ENCODE measurements at regions not wholly inside any gene's neighbourhood (a gene's known extent, or its start where the extent isn't known, plus 50 kb on each side); places are given as distances from the start of the nearest gene placed in this dataset.

DNA sequence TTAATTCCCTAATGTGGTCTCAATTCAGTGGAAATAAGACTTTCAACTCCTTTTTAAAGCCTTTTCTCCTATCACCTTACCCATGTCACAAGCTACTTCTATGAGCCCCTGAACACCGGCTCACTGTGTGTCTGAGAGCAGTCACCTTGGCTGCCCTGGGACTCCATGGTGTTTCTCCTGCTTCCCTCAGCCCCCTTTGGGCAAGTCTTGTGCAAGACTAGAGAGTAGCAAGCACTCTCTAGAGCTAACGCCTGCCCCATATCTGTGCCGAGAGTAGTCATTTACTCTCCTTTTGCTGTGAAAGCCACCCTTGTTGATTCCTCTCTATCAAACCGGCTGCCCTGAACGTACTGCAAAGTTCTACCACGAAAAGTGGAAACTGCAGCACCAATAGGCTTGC, 77.9 kb upstream of the DAB2 start:
- peak overlapping the region in 18 of 21 experiments; percentile 4 to 84 (median 63) for H3K27ac ChIP-seq
- no peak overlapping the region for H3K4me3 ChIP-seq

DNA sequence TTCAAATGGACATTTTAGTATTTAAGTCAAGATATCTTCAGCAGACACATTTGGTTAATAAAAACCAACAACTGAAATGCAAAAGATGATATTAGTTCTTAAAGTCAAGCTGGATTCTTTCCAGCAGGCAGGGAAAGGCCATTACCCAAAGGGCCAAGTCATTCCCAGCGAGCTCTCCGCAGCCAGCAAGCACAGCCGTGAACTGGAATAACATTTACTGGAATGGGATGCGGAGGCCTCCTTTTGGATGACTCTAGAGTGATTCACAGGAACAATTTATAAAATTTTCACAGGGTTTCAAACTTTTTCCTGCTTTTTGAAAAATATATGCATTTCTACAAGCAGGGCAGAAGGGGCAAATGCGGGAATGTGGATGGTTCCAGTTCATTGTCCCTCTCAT, 76.6 kb upstream of the DAB2 start:
- Histone ChIP-seq H3K27ac (peak overlapping the region in 12 of 21 experiments; percentile 4 to 84 (median 66)), H3K4me3 (no peak overlapping the region)

DNA sequence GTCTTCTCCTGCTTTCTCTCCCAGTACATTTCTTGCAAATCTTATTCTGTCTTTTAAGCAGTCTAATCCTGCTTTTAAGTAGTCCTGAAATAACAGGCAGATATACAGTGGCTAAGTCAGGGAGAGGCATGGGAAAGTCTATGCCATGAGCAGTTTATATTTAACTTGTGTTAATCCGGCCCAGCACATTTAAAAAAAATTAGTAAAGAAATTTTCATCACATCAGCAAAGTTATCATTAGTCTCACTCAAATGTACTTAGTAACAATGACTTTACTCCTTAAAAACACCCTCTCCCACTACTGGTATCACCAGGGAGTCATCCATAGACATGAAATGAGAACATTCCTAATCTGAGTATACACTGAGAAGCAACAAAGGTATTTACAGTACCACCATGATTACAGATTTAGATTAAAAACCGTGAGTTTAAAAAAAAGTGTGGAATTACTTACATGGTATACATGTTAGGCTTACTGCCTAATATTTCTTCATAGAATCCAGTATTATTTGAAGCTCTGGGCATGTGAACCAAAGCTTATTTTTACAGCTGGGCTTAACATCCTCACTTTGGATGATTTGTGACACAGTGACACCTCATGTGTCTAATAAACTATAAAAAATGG, 75.9 kb upstream of the DAB2 start:
- H3K27ac ChIP-seq: peak overlapping the region in 7 of 21 experiments; percentile 15 to 84 (median 31)

DNA sequence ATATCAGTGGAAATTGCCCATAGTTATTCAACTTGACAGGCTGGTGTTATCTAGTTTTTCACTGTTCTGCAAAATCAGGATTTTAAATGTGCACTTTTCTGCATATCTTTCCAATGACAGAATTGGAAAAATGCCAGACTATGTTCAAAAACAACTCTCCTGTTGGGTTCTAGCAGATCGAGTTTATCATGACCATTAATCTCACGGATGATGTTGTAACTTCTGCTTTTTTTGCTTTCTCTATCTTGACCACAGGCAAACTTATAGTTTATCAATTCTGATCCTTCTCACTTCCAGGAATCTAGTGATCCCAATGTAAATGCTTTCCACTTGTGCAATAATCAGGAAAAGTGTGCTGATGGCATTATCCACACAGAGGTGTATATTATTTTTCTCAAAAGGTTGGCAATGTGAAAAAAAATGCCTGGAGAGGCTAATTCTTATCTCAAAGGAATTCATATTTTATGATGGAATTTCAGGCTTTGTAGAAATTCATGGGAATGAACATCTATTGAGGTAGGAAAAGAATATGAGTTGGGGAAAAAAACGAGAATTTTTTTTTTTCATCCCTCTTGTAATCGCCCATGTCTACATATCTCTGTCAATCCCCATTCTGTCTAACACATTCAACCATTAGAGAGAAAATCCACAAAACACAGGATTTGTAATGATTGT, 73.6 kb upstream of the DAB2 start:
- Histone ChIP-seq H3K27ac (no peak overlapping the region), H3K4me3 (no peak overlapping the region)

More for the DNA sequence above, 75.9 kb upstream of the DAB2 start:
- no peak overlapping the region for H3K4me3 ChIP-seq

DNA sequence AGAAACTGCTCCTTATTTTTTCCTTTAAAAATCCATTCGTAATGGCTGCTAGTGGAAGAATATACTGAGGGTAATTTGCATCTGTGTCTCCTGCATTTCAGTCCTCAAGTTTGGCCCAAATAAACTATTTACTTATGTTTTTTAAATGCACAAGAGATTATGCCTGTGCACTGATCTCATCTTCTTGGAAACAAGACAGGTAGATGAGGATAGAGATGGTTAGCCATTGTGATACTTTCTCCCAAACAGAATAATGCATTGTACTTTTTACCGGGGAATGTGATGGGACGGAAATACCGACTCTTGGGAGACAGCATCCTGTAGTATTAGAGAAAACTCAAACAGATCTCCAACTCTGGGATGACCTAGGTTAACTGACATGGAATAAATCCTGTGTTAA, 72.5 kb upstream of the DAB2 start:
- H3K27ac ChIP-seq: no peak overlapping the region

DNA sequence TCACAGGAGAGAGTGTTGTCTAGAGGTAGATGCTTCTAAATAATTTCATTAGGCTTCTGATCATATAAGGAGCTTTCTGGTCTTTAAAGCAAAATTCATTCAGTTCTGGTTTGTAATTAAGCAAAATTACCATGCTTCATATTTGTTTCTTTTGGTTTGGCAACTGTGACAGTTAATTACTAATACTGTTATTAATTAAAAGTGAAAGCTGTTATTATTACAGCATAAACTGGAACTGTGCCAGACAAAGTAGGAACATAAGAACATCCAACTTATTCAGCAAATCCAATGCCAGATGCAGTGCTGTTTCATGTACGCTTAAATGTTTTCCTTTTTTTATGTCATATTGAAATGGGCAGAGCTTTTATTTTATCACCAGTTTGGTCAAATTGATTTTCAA, 70.4 kb upstream of the DAB2 start:
- Histone ChIP-seq H3K27ac (peak overlapping the region in 4 of 21 experiments; percentile 1 to 20 (median 10)), H3K4me3 (no peak overlapping the region)

More for the DNA sequence above, 72.5 kb upstream of the DAB2 start:
- H3K4me3 ChIP-seq: no peak overlapping the region

DNA sequence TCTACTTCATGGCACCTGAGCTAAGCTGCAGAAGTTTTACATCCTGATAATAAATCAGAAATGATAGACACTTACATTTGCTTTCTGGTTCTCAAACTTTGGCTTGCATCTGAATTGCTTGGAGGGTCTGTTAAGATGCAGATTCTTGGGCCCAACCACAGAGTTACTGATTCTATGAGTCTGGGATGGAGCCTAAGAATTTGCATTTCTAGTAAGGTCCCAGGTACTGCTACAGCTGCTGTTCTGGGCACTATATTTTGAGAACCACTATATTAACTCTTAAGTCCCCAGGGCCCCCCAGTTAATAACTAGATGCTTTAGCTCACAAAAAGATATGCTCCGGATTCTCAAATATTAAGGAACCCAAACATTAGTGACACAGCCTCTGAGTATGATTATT, 69.8 kb upstream of the DAB2 start:
- H3K27ac ChIP-seq: peak overlapping the region in 5 of 21 experiments; percentile 1 to 52 (median 17)
- no peak overlapping the region for H3K4me3 ChIP-seq

DNA sequence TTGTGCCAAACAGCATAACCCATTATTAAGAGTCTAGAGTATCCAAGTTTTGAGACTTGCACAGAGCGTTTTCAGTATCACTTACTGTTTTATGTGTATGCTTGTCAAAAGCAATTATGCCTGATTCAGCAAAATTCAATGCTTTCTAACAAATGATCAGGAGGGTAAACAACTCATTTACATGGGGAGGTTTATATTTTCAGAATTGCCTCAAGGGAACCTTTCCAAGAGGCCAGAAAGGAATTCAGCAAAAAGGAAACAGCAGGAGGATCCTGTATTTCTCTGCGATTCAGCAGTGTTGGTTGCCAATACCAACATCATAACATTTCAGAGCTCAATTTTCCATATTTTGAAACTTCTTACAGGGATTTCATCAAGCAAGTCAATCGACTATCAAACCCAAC, 69.3 kb upstream of the DAB2 start:
- Histone ChIP-seq H3K4me3 (no peak overlapping the region), H3K27ac (peak overlapping the region in 5 of 21 experiments; percentile 5 to 52 (median 20))

DNA sequence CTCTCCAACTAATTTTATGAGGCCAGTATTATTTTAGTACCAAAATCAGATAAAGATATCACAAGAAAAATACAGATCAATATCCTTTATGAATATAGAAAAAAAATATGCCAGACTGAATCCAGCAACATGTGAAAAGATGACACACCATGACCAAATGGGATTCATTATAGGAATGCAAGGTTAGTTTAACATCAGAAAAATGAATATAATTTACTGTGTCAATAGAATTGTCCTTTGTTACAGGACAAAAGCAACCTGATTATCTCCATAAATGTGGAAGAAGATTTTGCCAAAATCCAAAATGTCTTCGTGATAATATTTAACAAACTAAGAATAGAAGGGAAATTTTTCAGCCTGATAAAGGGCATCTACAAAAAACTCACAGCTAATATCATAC, 66.4 kb upstream of the DAB2 start:
- Histone ChIP-seq H3K27ac (no peak overlapping the region), H3K4me3 (no peak overlapping the region)

DNA sequence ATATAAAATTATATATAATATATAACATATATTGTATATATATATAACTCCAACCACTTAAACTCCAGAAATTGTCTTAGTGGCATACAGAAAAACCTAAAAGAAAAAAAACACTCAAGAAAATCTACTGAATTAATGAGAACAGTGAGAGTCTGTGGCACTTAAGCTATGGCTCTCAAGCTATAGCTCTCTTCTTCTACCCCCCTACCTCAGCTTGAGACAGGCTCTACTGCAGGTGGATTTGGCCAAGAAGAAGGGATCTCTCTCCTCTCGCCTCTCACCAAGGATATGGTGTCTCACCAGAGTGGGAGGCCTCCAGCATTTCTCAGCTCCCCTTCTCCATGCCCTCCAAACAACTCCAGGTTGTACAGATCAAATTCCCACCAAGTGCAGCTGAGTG, 64.5 kb upstream of the DAB2 start:
- H3K27ac ChIP-seq: no peak overlapping the region
- no peak overlapping the region for H3K4me3 ChIP-seq

DNA sequence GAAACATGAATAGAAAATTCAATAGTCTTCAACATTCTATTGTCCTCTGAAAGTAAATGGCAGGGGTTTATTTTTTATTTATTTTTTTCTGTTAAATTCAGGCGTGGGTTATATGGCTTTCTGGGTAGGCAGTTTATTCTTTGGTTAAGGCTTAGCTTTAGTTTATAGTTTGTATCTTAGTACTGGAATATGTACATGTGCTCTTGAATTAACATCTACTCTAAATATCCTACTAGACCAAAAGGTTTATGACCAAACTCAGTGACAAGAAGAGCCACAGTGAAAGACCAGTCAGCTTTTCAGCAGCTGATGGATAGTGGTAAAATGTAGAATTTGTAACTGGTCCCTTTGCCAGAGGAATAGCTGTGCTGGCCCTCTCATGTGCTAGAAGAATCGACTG, 62.0 kb upstream of the DAB2 start:
- Histone ChIP-seq H3K4me3 (no peak overlapping the region), H3K27ac (no peak overlapping the region)

DNA sequence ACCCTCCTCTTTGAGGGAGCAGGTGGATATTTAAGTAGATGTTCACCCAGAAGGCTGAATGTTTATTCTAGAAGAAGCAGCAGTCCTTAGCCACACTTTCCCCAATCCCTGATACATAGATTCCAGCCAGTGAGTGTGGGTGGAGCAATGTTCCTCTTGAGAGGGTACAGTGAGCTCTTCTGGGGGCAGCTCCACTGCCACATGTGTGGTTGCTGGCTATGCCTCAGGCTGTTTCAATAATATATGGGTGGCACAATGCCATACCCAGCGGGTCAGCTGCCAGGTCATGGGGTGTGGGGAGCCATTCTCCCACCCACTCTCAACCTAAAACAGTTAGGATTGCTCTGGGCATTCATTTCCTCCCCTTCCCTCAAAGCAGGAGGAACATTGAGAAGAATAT, 61.6 kb upstream of the DAB2 start:
- no peak overlapping the region for H3K27ac ChIP-seq
- no peak overlapping the region for H3K4me3 ChIP-seq

DNA sequence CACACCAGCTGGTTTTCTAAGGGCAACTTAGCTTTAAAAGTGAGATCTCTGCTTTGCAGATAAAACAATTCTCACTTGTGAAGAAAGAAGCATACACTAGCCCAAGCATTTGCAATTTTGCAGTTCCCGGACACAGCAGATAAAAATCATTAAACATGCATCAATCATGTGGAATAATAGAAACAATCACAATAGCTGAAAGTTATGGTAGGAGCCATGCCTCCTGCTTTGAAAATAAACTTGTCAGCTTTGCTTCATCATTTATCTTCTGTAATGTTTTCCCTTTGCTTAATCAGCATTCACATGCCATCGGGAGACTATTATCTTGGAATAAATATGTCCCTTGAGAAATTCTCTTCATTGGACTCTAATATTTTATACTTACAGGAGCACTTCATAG, 60.3 kb upstream of the DAB2 start:
- no peak overlapping the region for H3K4me3 ChIP-seq
- H3K27ac ChIP-seq: no peak overlapping the region

DNA sequence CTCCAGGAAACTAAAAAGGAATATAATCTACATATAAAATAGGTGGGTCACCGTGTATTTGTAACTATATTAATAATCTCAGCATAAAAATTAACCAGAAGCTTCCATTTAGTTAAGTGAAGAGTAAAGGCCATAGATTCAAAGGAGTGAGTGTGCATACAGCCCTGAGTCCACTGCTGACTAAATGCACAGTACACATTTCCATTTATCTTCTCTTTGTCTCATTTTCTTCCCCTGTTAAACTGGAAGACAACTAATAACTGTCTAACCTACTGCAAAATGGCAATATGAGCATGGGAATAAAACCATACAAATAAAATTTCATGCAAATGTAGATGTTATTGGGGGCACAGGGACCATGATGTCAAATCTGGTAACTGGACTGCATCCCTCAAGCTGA, 59.9 kb upstream of the DAB2 start:
- Histone ChIP-seq H3K4me3 (no peak overlapping the region), H3K27ac (no peak overlapping the region)

DNA sequence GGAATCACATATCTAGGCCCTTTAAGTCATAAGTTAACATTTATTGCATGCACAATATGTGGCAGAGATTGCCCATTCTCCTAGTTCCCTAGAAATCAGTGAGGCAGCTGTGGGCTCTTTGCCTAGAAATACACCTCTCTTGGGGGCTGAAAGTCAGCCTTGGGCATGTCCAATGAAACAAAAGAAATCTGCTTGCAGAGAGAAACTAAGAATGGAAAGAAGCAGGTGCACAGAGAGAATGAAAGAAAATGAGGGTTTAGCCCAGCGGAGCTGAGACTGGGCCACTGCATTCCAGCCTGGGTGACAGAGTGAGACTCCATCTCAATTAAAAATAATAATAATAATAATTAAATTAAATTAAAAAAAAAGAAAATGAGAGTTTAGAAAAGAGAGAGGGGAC, 57.3 kb upstream of the DAB2 start:
- no peak overlapping the region for H3K27ac ChIP-seq
- H3K4me3 ChIP-seq: no peak overlapping the region

DNA sequence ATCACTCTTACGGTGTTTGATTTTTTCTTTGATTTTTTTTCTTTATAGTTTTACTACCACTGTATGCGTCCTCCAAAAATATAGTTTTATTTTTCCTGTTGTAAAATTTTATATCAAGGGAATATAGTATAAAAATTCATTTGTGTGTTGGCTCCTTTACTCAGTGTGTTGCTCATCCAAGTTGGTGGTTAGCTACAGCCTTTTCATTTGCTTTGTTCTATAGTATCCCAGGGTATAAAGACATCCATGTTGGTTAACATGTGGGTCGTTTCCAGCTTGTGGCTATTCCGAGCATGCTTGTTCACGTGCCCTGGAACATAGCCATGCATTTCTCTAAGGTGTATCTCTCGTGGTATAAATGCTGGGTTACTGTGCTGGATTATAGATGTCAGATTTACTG, 54.8 kb upstream of the DAB2 start:
- no peak overlapping the region for H3K27ac ChIP-seq

DNA sequence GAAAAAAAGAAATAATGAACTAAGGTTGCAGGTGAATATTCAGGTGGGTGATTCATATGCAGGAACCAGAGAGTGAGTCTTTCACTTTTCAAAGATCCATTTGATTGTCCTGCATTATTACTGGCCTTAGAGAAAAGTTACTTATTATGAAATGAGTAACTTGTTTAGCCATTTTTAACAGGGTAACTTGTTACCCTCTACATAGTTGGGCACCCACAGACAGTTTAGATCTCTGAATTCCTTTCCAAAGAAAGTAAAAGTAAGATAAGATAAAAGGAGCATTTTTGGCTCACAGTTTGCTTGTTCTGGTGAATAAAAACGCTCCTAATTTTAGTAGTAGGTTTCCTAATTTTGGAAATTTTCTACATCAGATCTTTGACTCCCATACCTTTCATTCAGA, 54.1 kb upstream of the DAB2 start:
- Histone ChIP-seq H3K4me3 (no peak overlapping the region), H3K27ac (no peak overlapping the region)

More for the DNA sequence above, 54.8 kb upstream of the DAB2 start:
- H3K4me3 ChIP-seq: no peak overlapping the region

DNA sequence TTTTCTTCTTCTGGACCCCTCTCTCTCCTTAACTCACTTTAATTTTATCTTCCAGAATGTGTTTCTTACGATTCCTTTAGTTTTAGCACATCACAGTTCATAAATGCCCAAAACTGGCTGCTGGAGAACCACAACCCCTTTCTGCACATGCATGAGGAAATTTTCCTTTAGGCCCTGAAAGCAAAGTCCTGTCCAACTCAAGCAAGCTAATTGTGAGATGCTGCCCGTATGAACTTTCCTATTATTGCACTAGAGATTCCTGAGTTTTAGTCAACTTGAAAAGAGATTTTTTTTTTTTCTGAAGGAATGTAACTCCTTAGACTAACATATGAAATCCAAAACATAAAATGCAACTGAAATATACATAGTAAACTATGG, 52.1 kb upstream of the DAB2 start:
- no peak overlapping the region for H3K4me3 ChIP-seq
- peak overlapping the region in 5 of 21 experiments; percentile 18 to 52 (median 33) for H3K27ac ChIP-seq

DNA sequence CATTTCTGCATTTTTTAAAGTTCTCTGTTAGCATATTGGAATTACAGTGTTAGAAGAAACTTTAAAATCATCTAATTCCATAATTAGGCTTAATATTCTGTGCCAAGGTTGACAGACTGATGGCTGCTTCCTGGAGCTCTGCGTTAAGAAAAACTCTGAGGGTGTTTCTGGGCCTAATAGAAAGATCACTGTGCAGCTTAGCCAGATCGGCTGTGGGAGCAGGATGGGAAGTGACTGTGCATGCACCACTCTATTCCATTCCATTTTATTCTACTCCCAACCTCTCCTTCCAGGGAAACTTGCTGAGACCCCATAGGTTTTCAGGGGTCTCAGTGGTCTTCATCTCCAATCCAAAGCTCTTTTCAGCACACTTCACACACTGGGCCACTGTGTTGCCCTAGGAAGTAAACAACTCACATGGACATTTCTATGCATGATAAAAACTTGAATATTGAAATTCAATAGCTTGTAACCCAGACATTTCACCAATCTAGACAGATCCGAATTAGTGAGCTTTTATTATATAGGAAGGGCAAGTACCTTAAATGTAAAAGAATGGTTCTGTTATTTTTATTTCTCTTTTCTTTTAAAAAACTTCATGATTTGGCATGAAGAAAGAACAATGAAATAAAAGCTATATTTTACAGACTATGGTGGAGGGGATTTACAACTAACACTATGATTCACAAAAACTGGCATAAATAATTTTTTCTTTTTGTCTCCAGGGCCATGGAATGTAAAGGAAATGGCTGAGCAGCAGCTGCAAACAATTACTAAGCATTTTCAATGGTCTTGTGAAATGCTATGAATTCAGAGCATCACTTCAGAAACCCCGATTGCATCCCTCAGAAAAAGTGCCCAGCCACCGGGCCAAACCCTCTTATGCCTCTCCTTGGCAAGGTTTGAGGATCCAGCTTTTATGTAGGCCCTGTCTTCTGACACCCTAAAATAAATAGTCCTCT, 51.4 kb upstream of the DAB2 start:
- Histone ChIP-seq H3K27ac (peak overlapping the region in 7 of 21 experiments; percentile 5 to 63 (median 41)), H3K4me3 (no peak overlapping the region)

DNA sequence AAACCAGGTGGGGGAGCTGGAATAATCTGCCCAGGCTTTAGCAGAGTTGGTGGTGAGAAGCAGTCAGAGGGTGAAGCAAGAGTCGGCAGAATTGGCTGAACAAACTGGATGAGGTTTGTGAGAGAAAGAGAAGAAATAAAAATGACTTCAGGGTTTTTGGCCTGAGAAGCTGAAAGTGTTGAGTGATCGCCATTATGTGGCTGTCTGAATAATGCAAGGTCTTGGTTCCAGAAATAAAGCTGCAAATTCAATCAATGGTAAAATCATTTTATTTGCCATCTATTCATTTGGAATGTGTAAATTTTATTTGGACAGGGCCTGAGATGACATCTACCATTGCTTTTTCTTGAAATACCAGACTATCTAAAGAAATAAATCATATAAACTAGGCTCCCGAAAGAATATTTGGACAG, 50.4 kb upstream of the DAB2 start:
- Histone ChIP-seq H3K27ac (peak overlapping the region in 6 of 21 experiments; percentile 13 to 60 (median 30)), H3K4me3 (no peak overlapping the region)
